ENCODE measurements at regions not wholly inside any gene's neighbourhood (a gene's known extent, or its start where the extent isn't known, plus 50 kb on each side); places are given as distances from the start of the nearest gene placed in this dataset.

- DNase-seq (ENCODE audit: insufficient read length, low spot score) (no peak), FAIRE-seq (no peak)
- TF ChIP-seq SPI1 (IDR thresholded peaks at IDR 0.05; ENCODE audit: low read depth, low read length) (no peak), TAF1 (IDR thresholded peaks at IDR 0.05; ENCODE audit: low read depth, low read length) (no peak), PAX5 (IDR thresholded peaks at IDR 0.05; ENCODE audit: insufficient read depth, low read length, severe bottlenecking) (no peak), POLR2A (IDR thresholded peaks at IDR 0.05; ENCODE audit: low read depth, low read length) (no peak), POLR2AphosphoS5 (IDR thresholded peaks at IDR 0.05; ENCODE audit: low read depth, low read length) (no peak), POU2F2 (IDR thresholded peaks at IDR 0.05; ENCODE audit: low read depth, low read length) (no peak)
Observed at GRCh38 chr4:138507522-138507921, 265.4 kb upstream of the SLC7A11 start.

DNA sequence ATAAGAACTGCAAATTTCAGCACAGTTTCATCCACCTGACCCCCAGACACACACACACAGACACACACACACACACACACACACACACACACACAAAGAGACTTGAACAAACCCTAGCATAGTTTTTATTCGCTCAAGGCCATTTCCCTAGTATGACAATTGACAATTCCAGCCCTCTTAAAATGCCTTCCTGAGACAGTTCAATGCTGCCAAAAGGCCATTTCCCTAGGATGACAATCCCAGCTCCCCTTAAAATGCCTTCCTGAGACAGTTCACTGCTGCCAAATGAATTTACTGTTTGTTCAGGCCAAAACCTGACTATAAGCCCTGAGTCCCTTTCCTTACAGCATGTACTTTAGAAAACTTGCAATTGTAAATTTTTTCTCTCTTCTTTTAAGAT is 259.5 kb upstream of the SLC7A11 start:
- no peak for DNase-seq (ENCODE audit: insufficient read length, low spot score)
- no peak for TF ChIP-seq SPI1 (IDR thresholded peaks at IDR 0.05; ENCODE audit: low read depth, low read length)
- TF ChIP-seq POLR2AphosphoS5 (IDR thresholded peaks at IDR 0.05; ENCODE audit: low read depth, low read length): no peak
- no peak for FAIRE-seq

- DNase-seq (ENCODE audit: insufficient read length, low spot score): no peak
- FAIRE-seq: no peak
- no peak for TF ChIP-seq POLR2AphosphoS5 (IDR thresholded peaks at IDR 0.05; ENCODE audit: low read depth, low read length)
- no peak for TF ChIP-seq POLR2A (IDR thresholded peaks at IDR 0.05; ENCODE audit: low read depth, low read length)
- no peak for TF ChIP-seq TAF1 (IDR thresholded peaks at IDR 0.05; ENCODE audit: low read depth, low read length)
- no peak for TF ChIP-seq SPI1 (IDR thresholded peaks at IDR 0.05; ENCODE audit: low read depth, low read length)
- no peak for TF ChIP-seq PAX5 (IDR thresholded peaks at IDR 0.05; ENCODE audit: insufficient read depth, low read length, severe bottlenecking)
- TF ChIP-seq POU2F2 (IDR thresholded peaks at IDR 0.05; ENCODE audit: low read depth, low read length): no peak
Observed at GRCh38 chr4:138500869-138501268, 258.7 kb upstream of the SLC7A11 start.

- DNase-seq (ENCODE audit: insufficient read length, low spot score) (no peak), FAIRE-seq (no peak)
Observed at GRCh38 chr4:138499627-138500026, 257.5 kb upstream of the SLC7A11 start.

DNA sequence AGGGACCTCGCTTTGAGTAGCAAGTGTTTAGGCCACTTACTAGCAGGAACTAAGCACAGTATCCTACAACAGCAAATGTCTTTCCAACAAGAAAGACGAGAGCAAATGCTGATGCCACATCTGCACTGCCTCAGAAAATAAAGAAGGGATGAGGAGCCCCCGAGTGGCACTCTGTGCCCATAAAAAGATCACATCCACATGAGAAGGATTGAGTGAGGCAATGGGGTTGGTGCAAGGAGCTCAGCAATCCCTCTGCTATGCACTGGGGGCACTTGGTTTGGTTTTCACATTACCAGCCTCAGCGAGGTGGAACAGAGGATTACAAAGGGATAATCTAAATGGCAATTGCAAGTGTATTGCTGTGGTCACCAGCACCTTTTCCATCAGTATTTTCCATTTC is 252.8 kb upstream of the SLC7A11 start:
- FAIRE-seq: no peak
- TF ChIP-seq POLR2A (IDR thresholded peaks at IDR 0.05; ENCODE audit: low read depth, low read length): no peak
- TF ChIP-seq PAX5 (IDR thresholded peaks at IDR 0.05; ENCODE audit: insufficient read depth, low read length, severe bottlenecking): no peak
- TF ChIP-seq POLR2AphosphoS5 (IDR thresholded peaks at IDR 0.05; ENCODE audit: low read depth, low read length): no peak
- TF ChIP-seq POU2F2 (IDR thresholded peaks at IDR 0.05; ENCODE audit: low read depth, low read length): no peak
- TF ChIP-seq TAF1 (IDR thresholded peaks at IDR 0.05; ENCODE audit: low read depth, low read length): no peak
- no peak for TF ChIP-seq SPI1 (IDR thresholded peaks at IDR 0.05; ENCODE audit: low read depth, low read length)
- DNase-seq (ENCODE audit: insufficient read length, low spot score): no peak

More at GRCh38 chr4:138499627-138500026, 257.5 kb upstream of the SLC7A11 start:
- TF ChIP-seq POU2F2 (IDR thresholded peaks at IDR 0.05; ENCODE audit: low read depth, low read length) (no peak), POLR2AphosphoS5 (IDR thresholded peaks at IDR 0.05; ENCODE audit: low read depth, low read length) (no peak), POLR2A (IDR thresholded peaks at IDR 0.05; ENCODE audit: low read depth, low read length) (no peak), PAX5 (IDR thresholded peaks at IDR 0.05; ENCODE audit: insufficient read depth, low read length, severe bottlenecking) (no peak), SPI1 (IDR thresholded peaks at IDR 0.05; ENCODE audit: low read depth, low read length) (no peak), TAF1 (IDR thresholded peaks at IDR 0.05; ENCODE audit: low read depth, low read length) (no peak)

GRCh38 chr4:138494116-138494515 is 252.0 kb upstream of the SLC7A11 start:
- TF ChIP-seq POLR2AphosphoS5 (IDR thresholded peaks at IDR 0.05; ENCODE audit: low read depth, low read length) (no peak), PAX5 (IDR thresholded peaks at IDR 0.05; ENCODE audit: insufficient read depth, low read length, severe bottlenecking) (no peak), TAF1 (IDR thresholded peaks at IDR 0.05; ENCODE audit: low read depth, low read length) (no peak), POLR2A (IDR thresholded peaks at IDR 0.05; ENCODE audit: low read depth, low read length) (no peak), SPI1 (IDR thresholded peaks at IDR 0.05; ENCODE audit: low read depth, low read length) (no peak), POU2F2 (IDR thresholded peaks at IDR 0.05; ENCODE audit: low read depth, low read length) (no peak)
- FAIRE-seq (no peak), DNase-seq (ENCODE audit: insufficient read length, low spot score) (no peak)

DNA sequence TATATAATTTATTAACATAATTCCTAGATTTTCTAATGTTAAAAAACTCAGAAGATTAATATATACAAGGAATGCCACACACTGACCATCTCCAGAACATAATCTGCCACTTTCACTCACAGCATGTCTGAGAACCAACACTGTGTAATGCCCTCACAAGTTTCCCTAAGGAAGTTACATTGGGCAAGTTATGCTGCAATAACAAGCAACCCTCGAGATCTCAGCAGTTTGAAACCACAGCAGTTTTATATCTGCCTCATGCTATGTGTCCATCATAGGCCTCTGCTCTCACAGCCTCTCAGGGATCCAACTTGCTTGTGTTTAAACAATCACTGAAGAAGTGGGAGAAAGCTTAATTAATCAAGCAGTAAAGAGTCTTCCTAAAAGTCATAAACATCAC is 250.0 kb upstream of the SLC7A11 start:
- no peak for TF ChIP-seq TAF1 (IDR thresholded peaks at IDR 0.05; ENCODE audit: low read depth, low read length)
- no peak for TF ChIP-seq POLR2A (IDR thresholded peaks at IDR 0.05; ENCODE audit: low read depth, low read length)
- no peak for TF ChIP-seq SPI1 (IDR thresholded peaks at IDR 0.05; ENCODE audit: low read depth, low read length)
- no peak for TF ChIP-seq PAX5 (IDR thresholded peaks at IDR 0.05; ENCODE audit: insufficient read depth, low read length, severe bottlenecking)
- TF ChIP-seq POU2F2 (IDR thresholded peaks at IDR 0.05; ENCODE audit: low read depth, low read length): no peak
- TF ChIP-seq POLR2AphosphoS5 (IDR thresholded peaks at IDR 0.05; ENCODE audit: low read depth, low read length): no peak

GRCh38 chr4:138488533-138488932 is 246.4 kb upstream of the SLC7A11 start:
- TF ChIP-seq POU2F2 (IDR thresholded peaks at IDR 0.05; ENCODE audit: low read depth, low read length) (no peak), POLR2AphosphoS5 (IDR thresholded peaks at IDR 0.05; ENCODE audit: low read depth, low read length) (no peak), POLR2A (IDR thresholded peaks at IDR 0.05; ENCODE audit: low read depth, low read length) (no peak), SPI1 (IDR thresholded peaks at IDR 0.05; ENCODE audit: low read depth, low read length) (no peak), TAF1 (IDR thresholded peaks at IDR 0.05; ENCODE audit: low read depth, low read length) (no peak), PAX5 (IDR thresholded peaks at IDR 0.05; ENCODE audit: insufficient read depth, low read length, severe bottlenecking) (no peak)
- FAIRE-seq (no peak), DNase-seq (ENCODE audit: insufficient read length, low spot score) (no peak)

More for the DNA sequence above, 250.0 kb upstream of the SLC7A11 start:
- FAIRE-seq (no peak), DNase-seq (ENCODE audit: insufficient read length, low spot score) (no peak)

DNA sequence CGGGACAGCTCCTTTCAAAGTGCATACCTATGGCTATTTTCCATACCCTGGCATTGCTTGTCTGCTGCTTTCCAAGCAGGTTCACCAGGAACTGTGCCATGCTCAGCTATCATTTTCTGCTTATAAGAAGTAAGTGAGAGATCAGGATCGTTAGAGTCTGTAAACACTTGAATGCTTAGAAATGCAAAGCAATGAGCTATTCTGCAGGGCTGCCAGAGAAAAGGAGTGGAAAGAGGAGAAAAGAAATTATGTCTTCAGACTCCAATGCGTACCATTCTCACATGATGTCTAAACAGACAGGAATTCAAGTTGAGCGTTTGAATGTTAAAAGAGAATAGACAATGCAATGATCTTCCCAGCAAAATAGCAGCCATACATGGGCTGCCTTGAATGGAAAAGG is 245.5 kb upstream of the SLC7A11 start:
- FAIRE-seq (no peak), DNase-seq (ENCODE audit: insufficient read length, low spot score) (no peak)
- TF ChIP-seq SPI1 (IDR thresholded peaks at IDR 0.05; ENCODE audit: low read depth, low read length): no peak
- no peak for TF ChIP-seq POU2F2 (IDR thresholded peaks at IDR 0.05; ENCODE audit: low read depth, low read length)
- TF ChIP-seq POLR2A (IDR thresholded peaks at IDR 0.05; ENCODE audit: low read depth, low read length): no peak
- TF ChIP-seq TAF1 (IDR thresholded peaks at IDR 0.05; ENCODE audit: low read depth, low read length): no peak
- TF ChIP-seq POLR2AphosphoS5 (IDR thresholded peaks at IDR 0.05; ENCODE audit: low read depth, low read length): no peak
- TF ChIP-seq PAX5 (IDR thresholded peaks at IDR 0.05; ENCODE audit: insufficient read depth, low read length, severe bottlenecking): no peak

- FAIRE-seq: no peak
Observed at GRCh38 chr4:138487230-138487629, 245.1 kb upstream of the SLC7A11 start.

More at GRCh38 chr4:138487230-138487629, 245.1 kb upstream of the SLC7A11 start:
- DNase-seq (ENCODE audit: insufficient read length, low spot score): no peak
- TF ChIP-seq POLR2AphosphoS5 (IDR thresholded peaks at IDR 0.05; ENCODE audit: low read depth, low read length) (no peak), SPI1 (IDR thresholded peaks at IDR 0.05; ENCODE audit: low read depth, low read length) (no peak), TAF1 (IDR thresholded peaks at IDR 0.05; ENCODE audit: low read depth, low read length) (no peak), PAX5 (IDR thresholded peaks at IDR 0.05; ENCODE audit: insufficient read depth, low read length, severe bottlenecking) (no peak), POU2F2 (IDR thresholded peaks at IDR 0.05; ENCODE audit: low read depth, low read length) (no peak), POLR2A (IDR thresholded peaks at IDR 0.05; ENCODE audit: low read depth, low read length) (no peak)

All from GM12891 (cell line).